Karpas-422 (cell line): ENCODE measurements at regions not wholly inside any gene's neighbourhood (a gene's known extent, or its start where the extent isn't known, plus 50 kb on each side); places are given as distances from the start of the nearest gene placed in this dataset.

Experiments used
- DNase-seq: peaks from one replicate; pipeline ENCODE4 v3.0.0-alpha.2; 2015
- H2AFZ ChIP-seq: fragments of 200-600 bp; sonication (generic); 2 replicates; pipeline ENCODE4 v1.6.1; 2014; ENCODE audit warnings: antibody characterized with exemption, low read length, mixed read lengths
- H3K27ac ChIP-seq: fragments of 200-600 bp; sonication (generic); 2 replicates; pipeline ENCODE4 v1.5.1; 2014; ENCODE audit warnings: mild to moderate bottlenecking, low read length, moderate library complexity
- H3K27me3 ChIP-seq: fragments of 200-600 bp; sonication (generic); 2 replicates; pipeline ENCODE4 v1.6.1; 2014; ENCODE audit warnings: low read length, mixed read lengths
- H3K36me3 ChIP-seq: fragments of 200-600 bp; sonication (generic); 2 replicates; pipeline ENCODE4 v1.6.1; 2014; ENCODE audit warnings: low read length, mixed read lengths; ENCODE audit not compliant: insufficient read depth
- H3K4me1 ChIP-seq: fragments of 200-600 bp; sonication (generic); 2 replicates; pipeline ENCODE4 v1.6.1; 2014; ENCODE audit warnings: mild to moderate bottlenecking, low read length, mixed read lengths
- H3K4me2 ChIP-seq: fragments of 200-600 bp; sonication (generic); 2 replicates; pipeline ENCODE4 v1.6.1; 2014; ENCODE audit warnings: low read length, low read depth, mild to moderate bottlenecking; ENCODE audit not compliant: poor library complexity, severe bottlenecking
- H3K4me3 ChIP-seq: fragments of 200-600 bp; sonication (generic); 2 replicates; pipeline ENCODE4 v1.5.1; 2014; ENCODE audit warnings: mild to moderate bottlenecking, antibody characterized with exemption, low read length, mixed read lengths
- H3K79me2 ChIP-seq: fragments of 200-600 bp; sonication (generic); 2 replicates; pipeline ENCODE4 v1.6.1; 2014; ENCODE audit warnings: mild to moderate bottlenecking, low read length, mixed read lengths
- H3K9ac ChIP-seq: fragments of 200-600 bp; sonication (generic); 2 replicates; pipeline ENCODE4 v1.6.0; 2014; ENCODE audit warnings: low read length
- H3K9me2 ChIP-seq: fragments of 200-600 bp; sonication (generic), shearing (Covaris generic); replicated peaks from 2 replicates; pipeline ENCODE4 v1.6.0; 2014; ENCODE audit warnings: mild to moderate bottlenecking, low read length, moderate library complexity; ENCODE audit not compliant: insufficient read depth
- H3K9me3 ChIP-seq: fragments of 300-700, 200-600 bp; sonication (generic); 2 replicates; pipeline ENCODE4 v1.6.1; 2014; ENCODE audit warnings: low read length, mixed read lengths
- H4K20me1 ChIP-seq: fragments of 200-600 bp; sonication (generic); 2 replicates; pipeline ENCODE4 v1.6.1; 2014; ENCODE audit warnings: mild to moderate bottlenecking, antibody characterized with exemption, low read length, low read depth; ENCODE audit not compliant: insufficient read depth

DNA sequence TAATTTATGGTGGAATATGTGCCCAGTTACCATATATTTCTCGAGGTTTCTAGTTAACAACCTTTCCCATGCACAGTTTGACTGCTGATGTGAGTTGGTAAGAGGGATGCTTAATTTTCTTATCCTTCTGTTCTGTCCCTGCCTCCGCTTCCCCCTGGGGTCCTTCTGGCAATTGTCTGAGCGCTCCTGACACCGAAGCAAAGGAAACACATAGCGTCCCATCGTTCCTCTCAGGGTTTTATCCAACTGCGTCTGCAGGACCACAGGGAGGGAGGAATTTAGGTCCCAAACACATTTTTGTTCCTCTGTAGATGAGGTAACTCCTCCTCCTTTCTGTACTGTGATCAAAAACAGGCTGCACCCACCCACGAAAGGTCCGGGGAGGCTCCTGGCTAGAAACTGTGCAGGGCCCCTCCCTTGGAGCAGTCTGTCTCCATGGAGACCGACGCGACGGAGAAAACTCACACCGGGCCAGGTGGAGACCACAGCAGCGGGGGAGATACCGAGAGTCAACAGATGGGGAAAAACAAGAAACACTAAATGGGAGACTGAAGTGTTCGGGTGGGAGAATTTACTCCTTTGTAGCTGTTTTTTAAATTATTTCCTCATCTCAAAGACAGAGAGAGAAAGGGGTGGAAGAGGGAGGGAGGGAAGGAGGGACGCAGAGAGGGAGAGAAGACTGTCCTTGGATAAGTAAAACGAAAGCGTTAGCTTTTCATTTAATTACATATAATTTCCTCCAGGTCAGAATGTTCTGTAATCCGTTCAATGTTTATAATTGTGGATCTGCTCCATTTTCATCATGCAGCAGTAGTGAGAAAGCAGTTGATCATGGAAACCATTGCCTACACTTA is 191.8 kb upstream of the NBEA start:
- Histone ChIP-seq H3K36me3 (no peaks in the 10 kb centered on the region), H3K9me2 (no peaks in the 10 kb centered on the region), H3K79me2 (no peaks in the 10 kb centered on the region), H4K20me1 (no peaks in the 10 kb centered on the region), H3K27me3 (0 out of 2 replicates have a peak, but pooled peaks cover 3% of the 10 kb centered on the region), H2AFZ (no peak overlapping the region), H3K4me3 (no peak overlapping the region), H3K4me1 (no peaks in the 10 kb centered on the region), H3K9ac (no peak overlapping the region), H3K27ac (no peak overlapping the region), H3K4me2 (no peak overlapping the region), H3K9me3 (no peaks in the 10 kb centered on the region)
- no peak for DNase-seq

DNA sequence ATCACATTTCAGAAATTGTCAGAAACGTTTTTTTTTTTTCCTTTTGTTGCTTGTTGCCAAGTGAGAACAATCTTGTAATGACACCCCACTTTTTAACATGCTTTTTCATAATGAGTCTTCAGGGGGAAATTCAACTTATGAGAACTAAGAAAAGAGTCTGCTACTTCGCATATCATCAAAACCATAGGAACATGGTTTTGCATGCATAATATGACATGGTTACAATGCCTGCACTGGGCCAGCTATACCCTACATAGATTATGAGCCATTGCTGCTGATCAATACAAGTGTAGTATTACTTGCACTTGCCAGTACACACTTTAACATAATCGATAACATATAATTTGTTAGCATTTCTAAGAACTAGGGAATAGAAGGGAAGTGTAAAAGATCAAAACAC is 191.0 kb upstream of the NBEA start:
- H2AFZ ChIP-seq, result no peak overlapping the region
- H3K9me3 ChIP-seq, result no peaks in the 10 kb centered on the region
- 0 out of 2 replicates have a peak, but pooled peaks cover 3% of the 10 kb centered on the region for H3K27me3 ChIP-seq
- no peaks in the 10 kb centered on the region for H3K9me2 ChIP-seq
- no peak for DNase-seq
- H3K4me2 ChIP-seq, result no peak overlapping the region
- H3K4me3 ChIP-seq, result no peak overlapping the region
- H3K79me2 ChIP-seq, result no peaks in the 10 kb centered on the region
- no peaks in the 10 kb centered on the region for H4K20me1 ChIP-seq
- H3K27ac ChIP-seq, result no peak overlapping the region
- no peaks in the 10 kb centered on the region for H3K36me3 ChIP-seq
- H3K4me1 ChIP-seq, result no peaks in the 10 kb centered on the region
- H3K9ac ChIP-seq, result no peak overlapping the region

DNA sequence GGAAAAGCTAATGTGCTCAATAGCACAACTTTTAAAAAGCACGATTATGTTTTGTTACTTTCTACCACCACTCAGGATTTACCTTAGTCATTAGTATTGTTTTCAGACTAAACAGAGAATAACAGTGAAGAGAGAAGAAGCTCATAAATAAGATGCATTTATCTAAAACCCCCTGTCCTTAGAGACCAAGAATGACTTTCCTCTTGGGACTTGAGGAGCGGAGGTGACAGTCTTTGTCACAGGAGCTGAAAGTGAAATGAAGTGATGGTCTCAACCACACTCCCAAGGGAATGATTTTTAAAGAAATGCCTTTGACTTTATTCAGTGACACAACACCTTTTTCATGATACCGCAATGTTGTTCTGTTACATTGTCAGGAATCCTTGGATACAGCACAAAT is 190.6 kb upstream of the NBEA start:
- Histone ChIP-seq H3K9ac (no peak overlapping the region), H3K4me1 (no peaks in the 10 kb centered on the region), H3K79me2 (no peaks in the 10 kb centered on the region), H4K20me1 (no peaks in the 10 kb centered on the region), H3K4me3 (no peak overlapping the region), H3K9me2 (no peaks in the 10 kb centered on the region), H2AFZ (no peak overlapping the region), H3K27ac (no peak overlapping the region), H3K4me2 (no peak overlapping the region), H3K27me3 (0 out of 2 replicates have a peak, but pooled peaks cover 3% of the 10 kb centered on the region), H3K36me3 (no peaks in the 10 kb centered on the region), H3K9me3 (no peaks in the 10 kb centered on the region)
- DNase-seq, result no peak

DNA sequence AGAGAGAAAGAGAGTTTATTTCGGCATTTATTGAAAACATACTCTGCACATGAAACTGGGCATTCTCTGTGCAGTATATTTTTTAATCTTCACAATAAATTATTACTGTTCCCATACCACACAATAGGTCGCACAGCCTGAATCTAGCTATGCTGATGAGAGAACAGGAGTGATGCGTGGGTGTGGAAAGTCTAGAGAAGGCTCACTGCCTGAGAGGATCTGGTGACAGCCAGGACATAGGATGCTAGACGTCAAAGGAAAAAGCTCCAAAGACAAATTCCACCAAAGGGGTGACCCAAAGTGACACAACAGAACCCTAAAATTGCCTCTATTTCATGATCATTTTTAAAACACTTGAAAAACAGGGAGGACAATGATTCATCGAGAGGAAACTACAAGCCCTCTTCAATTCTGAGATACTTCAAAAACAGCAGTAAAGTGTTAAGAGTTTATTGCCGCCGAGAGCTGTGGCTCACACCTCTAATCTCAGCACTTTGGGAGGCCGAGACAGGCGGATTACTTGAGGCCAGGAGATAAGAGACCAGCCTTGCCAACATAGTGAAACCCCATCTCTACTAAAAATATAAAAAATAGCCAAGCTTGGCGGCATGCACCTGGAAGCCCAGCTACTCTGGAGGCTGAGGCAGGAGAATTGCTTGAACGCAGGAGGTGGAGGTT is 189.6 kb upstream of the NBEA start:
- Histone ChIP-seq H3K79me2 (no peaks in the 10 kb centered on the region), H3K9ac (no peak overlapping the region), H3K36me3 (no peaks in the 10 kb centered on the region), H3K9me3 (no peaks in the 10 kb centered on the region), H3K4me2 (no peak overlapping the region), H3K27ac (no peak overlapping the region), H3K9me2 (no peaks in the 10 kb centered on the region), H3K27me3 (0 out of 2 replicates have a peak, but pooled peaks cover 3% of the 10 kb centered on the region), H4K20me1 (no peaks in the 10 kb centered on the region), H3K4me3 (no peak overlapping the region), H3K4me1 (no peaks in the 10 kb centered on the region), H2AFZ (no peak overlapping the region)
- no peak for DNase-seq

DNA sequence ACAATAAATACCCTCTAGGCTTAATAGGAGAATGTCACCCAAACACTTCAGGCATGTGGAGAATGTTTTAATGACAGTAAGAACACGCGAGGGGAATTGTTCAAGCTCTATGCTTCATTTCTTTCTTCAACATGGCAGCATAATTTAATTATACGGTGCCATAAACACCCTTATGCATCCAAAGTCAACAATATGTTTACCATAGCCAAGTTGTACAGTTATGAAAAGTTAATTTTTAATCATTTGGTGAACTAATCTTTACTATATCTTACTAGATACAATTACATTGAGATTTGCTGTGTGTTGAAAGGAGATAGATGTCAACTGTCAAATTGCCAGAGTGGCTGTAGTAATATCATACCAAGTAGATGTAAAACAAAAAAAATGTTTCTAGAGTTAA is 185.9 kb upstream of the NBEA start:
- Histone ChIP-seq H3K4me3 (no peak overlapping the region), H2AFZ (no peak overlapping the region), H4K20me1 (no peaks in the 10 kb centered on the region), H3K27me3 (0 out of 2 replicates have a peak, but pooled peaks cover 3% of the 10 kb centered on the region), H3K79me2 (no peaks in the 10 kb centered on the region), H3K9ac (no peak overlapping the region), H3K9me2 (no peaks in the 10 kb centered on the region), H3K4me2 (no peak overlapping the region), H3K9me3 (no peaks in the 10 kb centered on the region), H3K36me3 (no peaks in the 10 kb centered on the region), H3K4me1 (no peaks in the 10 kb centered on the region), H3K27ac (no peak overlapping the region)
- DNase-seq, result no peak

DNA sequence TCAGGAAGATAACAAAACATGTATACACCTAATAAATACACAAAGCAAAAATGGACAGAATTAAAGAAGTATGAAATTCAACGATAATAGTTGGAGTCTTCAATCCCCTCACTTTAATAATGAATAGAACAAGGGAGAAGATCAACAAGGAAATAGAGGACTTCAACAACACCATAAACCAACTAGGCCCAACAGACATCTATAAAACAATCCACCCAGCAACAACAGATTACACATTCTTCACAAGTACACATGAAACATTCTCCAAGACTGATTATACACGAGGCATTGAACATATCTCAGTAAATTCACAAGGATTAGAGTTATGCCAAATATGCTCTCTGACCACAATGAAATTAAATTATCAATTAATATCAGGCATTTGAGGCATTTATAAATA is 185.5 kb upstream of the NBEA start:
- H3K9ac ChIP-seq, result no peak overlapping the region
- no peaks in the 10 kb centered on the region for H4K20me1 ChIP-seq
- no peaks in the 10 kb centered on the region for H3K36me3 ChIP-seq
- no peak for DNase-seq
- H3K27me3 ChIP-seq, result 0 out of 2 replicates have a peak, but pooled peaks cover 3% of the 10 kb centered on the region
- H3K4me1 ChIP-seq, result no peaks in the 10 kb centered on the region
- H3K27ac ChIP-seq, result no peak overlapping the region
- H3K79me2 ChIP-seq, result no peaks in the 10 kb centered on the region
- H3K9me2 ChIP-seq, result no peaks in the 10 kb centered on the region
- no peak overlapping the region for H3K4me2 ChIP-seq
- no peaks in the 10 kb centered on the region for H3K9me3 ChIP-seq
- no peak overlapping the region for H2AFZ ChIP-seq
- no peak overlapping the region for H3K4me3 ChIP-seq

DNA sequence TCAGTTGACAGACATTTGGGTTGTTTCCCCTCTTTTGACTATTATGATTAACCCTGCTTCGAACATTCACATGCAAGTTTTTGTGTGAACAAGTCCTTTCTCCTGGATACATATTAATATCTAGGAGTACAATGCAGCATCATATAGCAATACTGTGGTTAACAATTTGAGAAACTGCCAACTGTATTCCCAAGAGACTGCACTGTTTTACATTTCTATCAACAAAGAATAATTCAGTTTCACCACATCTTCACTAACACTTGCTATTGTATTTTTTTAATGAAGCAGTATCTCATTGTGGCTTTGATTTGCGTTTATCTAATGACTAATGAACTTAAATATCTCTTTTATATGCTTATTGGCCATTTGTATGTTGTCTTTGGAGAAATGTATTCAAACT is 184.6 kb upstream of the NBEA start:
- no peak overlapping the region for H2AFZ ChIP-seq

DNA sequence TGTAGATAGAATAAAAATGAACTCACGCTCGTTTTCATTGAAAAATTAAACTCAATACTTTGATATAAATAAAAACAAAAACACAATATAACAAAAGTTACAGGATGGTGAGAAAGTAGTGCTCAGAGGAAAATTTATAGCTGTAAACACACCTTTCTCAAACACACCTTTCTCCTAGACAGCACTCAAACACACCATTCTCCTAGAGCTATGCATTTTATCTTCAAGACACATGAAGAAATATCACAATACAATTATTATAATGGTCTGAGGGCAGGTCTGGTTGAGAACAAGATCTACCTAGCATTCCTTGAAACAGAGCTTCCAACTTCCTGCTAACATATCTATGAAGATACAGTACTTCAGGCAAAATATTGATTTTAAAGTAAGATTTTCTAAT is 183.4 kb upstream of the NBEA start:
- no peak overlapping the region for H3K27ac ChIP-seq
- no peak overlapping the region for H3K9ac ChIP-seq
- no peak for DNase-seq
- no peaks in the 10 kb centered on the region for H4K20me1 ChIP-seq
- H3K27me3 ChIP-seq, result 0 out of 2 replicates have a peak, but pooled peaks cover 3% of the 10 kb centered on the region
- H3K4me3 ChIP-seq, result no peak overlapping the region
- H2AFZ ChIP-seq, result no peak overlapping the region
- H3K36me3 ChIP-seq, result no peaks in the 10 kb centered on the region
- H3K9me3 ChIP-seq, result no peaks in the 10 kb centered on the region
- no peaks in the 10 kb centered on the region for H3K4me1 ChIP-seq
- H3K9me2 ChIP-seq, result no peaks in the 10 kb centered on the region
- no peaks in the 10 kb centered on the region for H3K79me2 ChIP-seq
- no peak overlapping the region for H3K4me2 ChIP-seq

More for the DNA sequence above, 184.6 kb upstream of the NBEA start:
- H3K36me3 ChIP-seq, result no peaks in the 10 kb centered on the region
- no peaks in the 10 kb centered on the region for H3K79me2 ChIP-seq
- H4K20me1 ChIP-seq, result no peaks in the 10 kb centered on the region
- DNase-seq, result no peak
- H3K27ac ChIP-seq, result no peak overlapping the region
- 0 out of 2 replicates have a peak, but pooled peaks cover 3% of the 10 kb centered on the region for H3K27me3 ChIP-seq
- H3K4me2 ChIP-seq, result no peak overlapping the region
- no peaks in the 10 kb centered on the region for H3K9me2 ChIP-seq
- H3K4me3 ChIP-seq, result no peak overlapping the region
- H3K9ac ChIP-seq, result no peak overlapping the region
- H3K4me1 ChIP-seq, result no peaks in the 10 kb centered on the region
- no peaks in the 10 kb centered on the region for H3K9me3 ChIP-seq
